Liver (tissue), 7 donors: ENCODE measurements at regions not wholly inside any gene's neighbourhood (a gene's known extent, or its start where the extent isn't known, plus 50 kb on each side); places are given as distances from the start of the nearest gene placed in this dataset.

ENCODE experiments used
- DNase-seq: peaks from one replicate; pipeline ENCODE4 v3.0.0-alpha.2; 2017; ENCODE audit warnings: low spot score
- H3K27ac ChIP-seq, 2 donors: one replicate each; pipeline ENCODE4 v1.7.0; 2013; ENCODE audit warnings: inconsistent platforms in 2 of 2, low read length in 2 of 2, control low read depth in 1 of 2, low read depth in 1 of 2, mild to moderate bottlenecking in 1 of 2
- H3K27me3 ChIP-seq, 4 donors: one replicate each; pipeline versions ENCODE4 v1.6.1 to v1.7.0; 2013; ENCODE audit warnings: low read length in 3 of 4, inconsistent platforms in 1 of 4, mild to moderate bottlenecking in 1 of 4, moderate library complexity in 1 of 4; ENCODE audit not compliant: control insufficient read depth in 4 of 4, insufficient read depth in 4 of 4
- H3K36me3 ChIP-seq, 4 donors: one replicate each; pipeline versions ENCODE4 v1.6.1 to v1.7.0; 2013; ENCODE audit warnings: low read length in 3 of 4, mild to moderate bottlenecking in 3 of 4, low read depth in 1 of 4, moderate library complexity in 1 of 4; ENCODE audit not compliant: control insufficient read depth in 4 of 4, insufficient read depth in 3 of 4
- H3K4me1 ChIP-seq, 4 donors: one replicate each; pipeline versions ENCODE4 v1.6.1 to v1.7.0; 2013; ENCODE audit warnings: low read length in 3 of 4, mild to moderate bottlenecking in 3 of 4, moderate library complexity in 1 of 4; ENCODE audit not compliant: control insufficient read depth in 4 of 4, insufficient read depth in 4 of 4
- H3K4me3 ChIP-seq, 3 donors: one replicate each; pipeline versions ENCODE4 v1.6.1 to v1.7.0; 2013; ENCODE audit warnings: low read length in 3 of 3, control low read depth in 1 of 3, low read depth in 1 of 3, mild to moderate bottlenecking in 1 of 3
- H3K9ac ChIP-seq, 2 donors: one replicate each; pipeline ENCODE4 v1.7.0; 2013; ENCODE audit warnings: low read length in 2 of 2, mild to moderate bottlenecking in 2 of 2, moderate library complexity in 2 of 2, control low read depth in 1 of 2, low read depth in 1 of 2
- H3K9me3 ChIP-seq, 4 donors: one replicate each; pipeline versions ENCODE4 v1.6.1 to v1.7.0; 2013; ENCODE audit warnings: low read length in 3 of 4; ENCODE audit not compliant: control insufficient read depth in 4 of 4
- ATF3 ChIP-seq: IDR thresholded peaks from 2 replicates; pipeline ENCODE4 v1.6.1; 2016; ENCODE audit warnings: antibody characterized with exemption
- EGR1 ChIP-seq, 2 donors: IDR thresholded peaks; 2 replicates each; pipeline ENCODE4 v1.6.1; 2016 to 2018; ENCODE audit warnings: antibody characterized with exemption in 2 of 2, low read depth in 2 of 2
- FOXA1 ChIP-seq: IDR thresholded peaks from 2 replicates; pipeline ENCODE4 v1.6.1; 2016; ENCODE audit warnings: antibody characterized with exemption
- FOXA2 ChIP-seq: IDR thresholded peaks from 2 replicates; pipeline ENCODE4 v1.6.1; 2016; ENCODE audit warnings: antibody characterized with exemption
- HNF4A ChIP-seq, 2 donors: conservative IDR thresholded peaks; 2 replicates each; pipeline ENCODE4 v1.6.1; 2016; ENCODE audit warnings: antibody characterized with exemption in 2 of 2, mild to moderate bottlenecking in 2 of 2
- HNF4G ChIP-seq: IDR thresholded peaks from 2 replicates; pipeline ENCODE4 v1.6.1; 2016; ENCODE audit warnings: antibody characterized with exemption
- JUND ChIP-seq, 2 donors: IDR thresholded peaks; 2 replicates each; pipeline ENCODE4 v1.6.1; 2016; ENCODE audit warnings: antibody characterized with exemption in 2 of 2
- MAX ChIP-seq: IDR thresholded peaks from 2 replicates; pipeline ENCODE4 v1.6.1; 2016; ENCODE audit warnings: antibody characterized with exemption
- RAD21 ChIP-seq, 2 donors: IDR thresholded peaks; 2 replicates each; pipeline ENCODE4 v1.6.1; 2016; ENCODE audit warnings: antibody characterized with exemption in 2 of 2, mild to moderate bottlenecking in 2 of 2
- RXRA ChIP-seq, 2 donors: IDR thresholded peaks; 2 replicates each; pipeline ENCODE4 v1.6.1; 2017 to 2018; ENCODE audit warnings: antibody characterized with exemption in 2 of 2, mild to moderate bottlenecking in 1 of 2
- SP1 ChIP-seq: IDR thresholded peaks from 2 replicates; pipeline ENCODE4 v1.6.1; 2018; ENCODE audit warnings: antibody characterized with exemption, mild to moderate bottlenecking
- YY1 ChIP-seq: IDR thresholded peaks from 2 replicates; pipeline ENCODE4 v1.6.1; 2016; ENCODE audit warnings: antibody characterized with exemption, mild to moderate bottlenecking
- ZBTB33 ChIP-seq: IDR thresholded peaks from 2 replicates; pipeline ENCODE4 v1.6.1; 2016; ENCODE audit warnings: antibody characterized with exemption
- WGBS: extraction: QIAGEN DNeasy Blood & Tissue Kit; methylation state at CpG from one replicate; pipeline ENCODE4 v1.1.7; 2013; 5-methylcytosine and 5-hydroxymethylcytosine counted together
- TF ChIP-seq, protein P1 (sequence below): IDR thresholded peaks from 2 replicates; pipeline ENCODE4 v1.6.1; 2016; ENCODE audit warnings: antibody characterized with exemption, mild to moderate bottlenecking
- donor health status: healthy.
- donor health status: healthy.
- donor health status: healthy.
- donor health status: healthy.

- 52% methylated on average over 3 of the region's 3 CpGs for WGBS
Measured at GRCh38 chr5:8676695-8677094, 807.7 kb downstream of the MTRR start.

GRCh38 chr5:8682381-8682780 is 813.4 kb downstream of the MTRR start:
- Histone ChIP-seq H3K9me3 (no peaks in the 10 kb centered on the region), H3K4me1 (no peaks in the 10 kb centered on the region), H3K27ac (no peak overlapping the region), H3K9ac (no peak overlapping the region), H3K36me3 (no peaks in the 10 kb centered on the region), H3K27me3 (no peaks in the 10 kb centered on the region), H3K4me3 (no peak overlapping the region)
- WGBS: 73% methylated on average over 3 of the region's 3 CpGs
- no peak for TF ChIP-seq YY1
- TF ChIP-seq HNF4A (conservative IDR thresholded peaks at IDR 0.05): no peak
- no peak for TF ChIP-seq HNF4G
- no peak for TF ChIP-seq FOXA2
- no peak for TF ChIP-seq ATF3
- no peak for TF ChIP-seq JUND (IDR thresholded peaks at IDR 0.05)
- no peak for TF ChIP-seq ZBTB33
- TF ChIP-seq RXRA (IDR thresholded peaks at IDR 0.05): no peak
- no peak for TF ChIP-seq EGR1 (IDR thresholded peaks at IDR 0.05; ENCODE audit: low read depth in 2 of 2)
- TF ChIP-seq RAD21 (IDR thresholded peaks at IDR 0.05): no peak
- TF ChIP-seq SP1: no peak
- TF ChIP-seq, protein P1, sequence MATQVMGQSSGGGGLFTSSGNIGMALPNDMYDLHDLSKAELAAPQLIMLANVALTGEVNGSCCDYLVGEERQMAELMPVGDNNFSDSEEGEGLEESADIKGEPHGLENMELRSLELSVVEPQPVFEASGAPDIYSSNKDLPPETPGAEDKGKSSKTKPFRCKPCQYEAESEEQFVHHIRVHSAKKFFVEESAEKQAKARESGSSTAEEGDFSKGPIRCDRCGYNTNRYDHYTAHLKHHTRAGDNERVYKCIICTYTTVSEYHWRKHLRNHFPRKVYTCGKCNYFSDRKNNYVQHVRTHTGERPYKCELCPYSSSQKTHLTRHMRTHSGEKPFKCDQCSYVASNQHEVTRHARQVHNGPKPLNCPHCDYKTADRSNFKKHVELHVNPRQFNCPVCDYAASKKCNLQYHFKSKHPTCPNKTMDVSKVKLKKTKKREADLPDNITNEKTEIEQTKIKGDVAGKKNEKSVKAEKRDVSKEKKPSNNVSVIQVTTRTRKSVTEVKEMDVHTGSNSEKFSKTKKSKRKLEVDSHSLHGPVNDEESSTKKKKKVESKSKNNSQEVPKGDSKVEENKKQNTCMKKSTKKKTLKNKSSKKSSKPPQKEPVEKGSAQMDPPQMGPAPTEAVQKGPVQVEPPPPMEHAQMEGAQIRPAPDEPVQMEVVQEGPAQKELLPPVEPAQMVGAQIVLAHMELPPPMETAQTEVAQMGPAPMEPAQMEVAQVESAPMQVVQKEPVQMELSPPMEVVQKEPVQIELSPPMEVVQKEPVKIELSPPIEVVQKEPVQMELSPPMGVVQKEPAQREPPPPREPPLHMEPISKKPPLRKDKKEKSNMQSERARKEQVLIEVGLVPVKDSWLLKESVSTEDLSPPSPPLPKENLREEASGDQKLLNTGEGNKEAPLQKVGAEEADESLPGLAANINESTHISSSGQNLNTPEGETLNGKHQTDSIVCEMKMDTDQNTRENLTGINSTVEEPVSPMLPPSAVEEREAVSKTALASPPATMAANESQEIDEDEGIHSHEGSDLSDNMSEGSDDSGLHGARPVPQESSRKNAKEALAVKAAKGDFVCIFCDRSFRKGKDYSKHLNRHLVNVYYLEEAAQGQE: no peak
- no peak for TF ChIP-seq MAX
- DNase-seq: no peak

More at GRCh38 chr5:8676695-8677094, 807.7 kb downstream of the MTRR start:
- no peaks in the 10 kb centered on the region for H3K9me3 ChIP-seq
- no peak overlapping the region for H3K9ac ChIP-seq
- no peak for DNase-seq
- TF ChIP-seq EGR1 (IDR thresholded peaks at IDR 0.05; ENCODE audit: low read depth in 2 of 2) (no peak), HNF4A (conservative IDR thresholded peaks at IDR 0.05) (no peak), YY1 (no peak), FOXA1 (no peak), JUND (IDR thresholded peaks at IDR 0.05) (no peak)
- TF ChIP-seq, protein P1: no peak
- no peaks in the 10 kb centered on the region for H3K4me1 ChIP-seq
- H3K36me3 ChIP-seq: no peaks in the 10 kb centered on the region
- no peak overlapping the region for H3K27ac ChIP-seq
- no peaks in the 10 kb centered on the region for H3K27me3 ChIP-seq
- no peak overlapping the region for H3K4me3 ChIP-seq
